Body of pancreas (tissue), 4 donors: ENCODE measurements at regions not wholly inside any gene's neighbourhood (a gene's known extent, or its start where the extent isn't known, plus 50 kb on each side); places are given as distances from the start of the nearest gene placed in this dataset.

Experiments used
- CTCF ChIP-seq, 7 experiments: fragments of 450-650 bp in 4 of 7; fragments of 200-600 bp in 3 of 7; sonication (generic) in 3 of 7; IDR thresholded peaks; one replicate each; pipeline ENCODE4 v1.5.1; 2016 to 2019; ENCODE audit warnings: antibody characterized with exemption in 7 of 7
- POLR2A ChIP-seq, 3 donors: fragments of 450-650 bp; IDR thresholded peaks; one replicate each; pipeline ENCODE4 v1.6.1; 2016; ENCODE audit warnings: antibody characterized with exemption in 3 of 3, mild to moderate bottlenecking in 2 of 3

GRCh38 chr3:19052874-19053273, 95.4 kb upstream of the KCNH8 start:
- no peak for TF ChIP-seq CTCF (IDR thresholded peaks at IDR 0.05)
- no peak for TF ChIP-seq POLR2A (IDR thresholded peaks at IDR 0.05)
